Transverse colon (tissue), 4 donors: ENCODE measurements at regions not wholly inside any gene's neighbourhood (a gene's known extent, or its start where the extent isn't known, plus 50 kb on each side); places are given as distances from the start of the nearest gene placed in this dataset.
A peak's percentile ranks its signal among the peaks of the same experiment; 100 is the strongest.

Experiments
- DNase-seq: peaks from one replicate; pipeline ENCODE4 v3.0.0-alpha.2; 2019
- H3K27ac ChIP-seq, 4 donors: fragments of 200-600 bp; sonication (generic); 2 replicates each; pipeline ENCODE4 v1.5.1; 2016 to 2018; ENCODE audit warnings: inconsistent platforms in 4 of 4
- H3K27me3 ChIP-seq: fragments of 200-600 bp; sonication (generic); 2 replicates; pipeline ENCODE4 v1.5.1; 2017; ENCODE audit warnings: inconsistent platforms
- H3K36me3 ChIP-seq, 4 donors: fragments of 200-600 bp; sonication (generic); 2 replicates each; pipeline ENCODE4 v1.5.1; 2017 to 2019; ENCODE audit warnings: inconsistent platforms in 4 of 4
- H3K4me1 ChIP-seq, 4 donors: fragments of 200-600 bp; sonication (generic); 2 replicates each; pipeline ENCODE4 v1.5.1; 2017 to 2020; ENCODE audit warnings: inconsistent platforms in 4 of 4
- H3K4me3 ChIP-seq, 4 donors: fragments of 200-600 bp; sonication (generic); 1 replicate in 1 of 4; 2 replicates in 3 of 4; pipeline versions ENCODE4 v1.5.1 to v1.6.1; 2017 to 2019; ENCODE audit warnings: inconsistent platforms in 4 of 4
- H3K9me3 ChIP-seq, 2 donors: fragments of 200-600 bp; sonication (generic); 2 replicates each; pipeline ENCODE4 v1.5.1; 2017 to 2019; ENCODE audit warnings: inconsistent platforms in 2 of 2
- CTCF ChIP-seq, 5 experiments: fragments of 200-600 bp in 3 of 5; fragments of 450-650 bp in 2 of 5; sonication (generic) in 3 of 5; IDR thresholded peaks; 1 replicate in 2 of 5; 2 replicates in 3 of 5; pipeline ENCODE4 v1.5.1; 2016 to 2017; ENCODE audit warnings: antibody characterized with exemption in 5 of 5, inconsistent platforms in 3 of 5, mild to moderate bottlenecking in 2 of 5, moderate library complexity in 1 of 5
- EP300 ChIP-seq: sonication (generic); formaldehyde crosslinking; IDR thresholded peaks from one replicate; pipeline ENCODE4 v1.6.1; 2017; ENCODE audit warnings: antibody characterized with exemption, low read depth
- POLR2A ChIP-seq: fragments of 450-650 bp; IDR thresholded peaks from one replicate; pipeline ENCODE4 v1.6.1; 2016; ENCODE audit warnings: antibody characterized with exemption, mild to moderate bottlenecking, moderate library complexity
- POLR2AphosphoS5 ChIP-seq, 3 donors: sonication (generic); formaldehyde crosslinking; IDR thresholded peaks; one replicate each; pipeline ENCODE4 v1.6.1; 2016; ENCODE audit warnings: antibody characterized with exemption in 3 of 3
- WGBS, 2 donors: methylation state at CpG; one replicate each; pipeline ENCODE4 v1.1.5; 2018; ENCODE audit warnings: low coverage in 1 of 2; 5-methylcytosine and 5-hydroxymethylcytosine counted together
- in situ Hi-C, 4 donors: fragments of 200-750 bp; cut with MboI; loops; one replicate each; pipeline versions ENCODE4 v1.15.0 to v1.15.1; 2017; ENCODE audit warnings: low sequenced_read_pairs in 3 of 4, low pct_ligation_motif_present in 1 of 4, low pct_unique_long_range_greater_than_20kb in 1 of 4
- intact Hi-C: fragments of 100-400 bp; cut with DNase I; formaldehyde crosslinking; loops from one replicate; pipeline ENCODE4 v1.15.1; 2023; ENCODE audit warnings: low total_unique reads

- Histone ChIP-seq H3K27ac (no peak overlapping the region), H3K27me3 (no peaks in the 10 kb centered on the region), H3K4me1 (no peaks in the 10 kb centered on the region), H3K9me3 (no peaks in the 10 kb centered on the region), H3K36me3 (no peaks in the 10 kb centered on the region), H3K4me3 (no peak overlapping the region)
- intact Hi-C loops (no loop called here), in situ Hi-C loops (no loop called here)
- 69 to 100% methylated on average over 1 of the region's 1 CpG for WGBS, 2 donors
- TF ChIP-seq POLR2A (no peak), CTCF (IDR thresholded peaks at IDR 0.05) (peak in 3 of 5 experiments; percentile 14 to 18 (median 17))
- DNase-seq = peak; percentile 17
These were observed 161.2 kb upstream of the PIEZO2 start for GRCh38 chr18:11310476-11311086.

GRCh38 chr18:11309172-11309571 lies 159.8 kb upstream of the PIEZO2 start:
- Histone ChIP-seq H3K36me3 (no peaks in the 10 kb centered on the region), H3K27me3 (no peaks in the 10 kb centered on the region), H3K9me3 (no peaks in the 10 kb centered on the region), H3K4me3 (no peak overlapping the region), H3K27ac (no peak overlapping the region), H3K4me1 (no peaks in the 10 kb centered on the region)
- in situ Hi-C loops = no loop called here
- intact Hi-C loops = no loop called here
- 80 to 100% methylated on average over 2 to 3 of the region's 3 CpGs for WGBS, 2 donors
- TF ChIP-seq CTCF (IDR thresholded peaks at IDR 0.05) (no peak), POLR2A (no peak), EP300 (no peak), POLR2AphosphoS5 (IDR thresholded peaks at IDR 0.05) (no peak)
- no peak for DNase-seq

GRCh38 chr18:11308499-11308898 lies 159.1 kb upstream of the PIEZO2 start:
- intact Hi-C loops = no loop called here
- WGBS, 2 donors = 75% methylated on average over 2 to 5 of the region's 5 CpGs
- Histone ChIP-seq H3K4me1 (no peaks in the 10 kb centered on the region), H3K9me3 (peaks cover 0 to 3% of the 10 kb centered on the region in 2 donors), H3K27ac (no peak overlapping the region), H3K4me3 (no peak overlapping the region), H3K36me3 (no peaks in the 10 kb centered on the region), H3K27me3 (no peaks in the 10 kb centered on the region)
- in situ Hi-C loops = no loop called here
- TF ChIP-seq POLR2A = no peak
- no peak for TF ChIP-seq CTCF (IDR thresholded peaks at IDR 0.05)
- no peak for TF ChIP-seq EP300
- TF ChIP-seq POLR2AphosphoS5 (IDR thresholded peaks at IDR 0.05) = no peak
- DNase-seq = no peak

GRCh38 chr18:11307716-11308115 lies 158.3 kb upstream of the PIEZO2 start:
- Histone ChIP-seq H3K4me1 (no peaks in the 10 kb centered on the region), H3K27ac (no peak overlapping the region), H3K9me3 (peaks cover 0 to 3% of the 10 kb centered on the region in 2 donors), H3K4me3 (no peak overlapping the region), H3K27me3 (no peaks in the 10 kb centered on the region), H3K36me3 (no peaks in the 10 kb centered on the region)
- 75 to 100% methylated on average over 1 to 2 of the region's 2 CpGs for WGBS, 2 donors
- in situ Hi-C loops = no loop called here
- TF ChIP-seq POLR2A (no peak), POLR2AphosphoS5 (IDR thresholded peaks at IDR 0.05) (no peak), CTCF (IDR thresholded peaks at IDR 0.05) (no peak), EP300 (no peak)
- intact Hi-C loops = no loop called here
- no peak for DNase-seq
